WTC11 (cell line): ENCODE measurements at regions not wholly inside any gene's neighbourhood (a gene's known extent, or its start where the extent isn't known, plus 50 kb on each side); places are given as distances from the start of the nearest gene placed in this dataset.

ENCODE experiments used
- ATAC-seq: fragments of 200-7000 bp; cut with Tn5 transposase; 2 replicates; pipeline ENCODE4 v1.10.0; 2021; ENCODE audit warnings: mild to moderate bottlenecking, moderate library complexity
- CTCF ChIA-PET: fragments of 300-600 bp; sonication (Branson Sonifier 250); formaldehyde crosslinking; loops from one replicate; lab custom pipeline; 2021; ENCODE audit warnings: antibody characterized with exemption; lab: Charles Lee
- POLR2A ChIA-PET: fragments of 350-600 bp; sonication (Branson Sonifier 250); formaldehyde crosslinking; loops from one replicate; lab custom pipeline; 2021; ENCODE audit warnings: antibody characterized with exemption; lab: Charles Lee
- DNase-seq: peaks from one replicate; pipeline ENCODE4 v3.0.0; 2021; ENCODE audit warnings: low spot score
- H3K27ac Mint-ChIP-seq: 2 replicates; pipeline ENCODE4 v1.8.0; 2021; ENCODE audit warnings: mixed read lengths
- H3K27me3 Mint-ChIP-seq: 2 replicates; pipeline ENCODE4 v1.8.0; 2021; ENCODE audit warnings: low read depth, mild to moderate bottlenecking, moderate library complexity, mixed read lengths
- H3K36me3 Mint-ChIP-seq: 2 replicates; pipeline ENCODE4 v1.8.0; 2021; ENCODE audit warnings: mixed read lengths
- H3K4me1 Mint-ChIP-seq: 2 replicates; pipeline ENCODE4 v1.8.0; 2022; ENCODE audit warnings: mixed read lengths
- H3K4me3 Mint-ChIP-seq: 2 replicates; pipeline ENCODE4 v1.8.0; 2021; ENCODE audit warnings: mild to moderate bottlenecking, moderate library complexity, mixed read lengths
- H3K9me3 Mint-ChIP-seq: 2 replicates; pipeline ENCODE4 v1.8.0; 2021; ENCODE audit warnings: mixed read lengths
- CBFB ChIP-seq: sonication (generic); formaldehyde crosslinking; IDR thresholded peaks from 2 replicates; pipeline ENCODE4 v1.8.1; 2022; ENCODE audit warnings: mild to moderate bottlenecking, low read depth, missing genetic modification reagents
- GRHL2 ChIP-seq: fragments of 250-450 bp; sonication (Bioruptor Pico); IDR thresholded peaks from 2 replicates; pipeline ENCODE4 v1.8.0; 2022; ENCODE audit warnings: mild to moderate bottlenecking, moderate library complexity; ENCODE audit not compliant: insufficient replicate concordance, severe bottlenecking
- GTF2I ChIP-seq: fragments of 250-450 bp; sonication (Bioruptor Pico); conservative IDR thresholded peaks from 2 replicates; pipeline ENCODE4 v1.4.0; 2021; ENCODE audit warnings: mild to moderate bottlenecking
- KAT7 ChIP-seq: sonication (generic); formaldehyde crosslinking; IDR thresholded peaks from 2 replicates; pipeline ENCODE4 v1.8.1; 2023; ENCODE audit warnings: missing genetic modification reagents, mild to moderate bottlenecking, borderline replicate concordance
- NFYB ChIP-seq: sonication (generic); formaldehyde crosslinking; conservative IDR thresholded peaks from 2 replicates; pipeline ENCODE4 v1.8.0; 2022; ENCODE audit warnings: low read depth, missing genetic modification reagents
- OVOL2 ChIP-seq: fragments of 250-450 bp; sonication (Bioruptor Pico); IDR thresholded peaks from 2 replicates; pipeline ENCODE4 v1.9.0; 2021; ENCODE audit warnings: mild to moderate bottlenecking, borderline replicate concordance
- SMAD3 ChIP-seq: sonication (generic); formaldehyde crosslinking; IDR thresholded peaks from 2 replicates; pipeline ENCODE4 v1.8.0; 2022; ENCODE audit warnings: missing genetic modification reagents, mild to moderate bottlenecking, borderline replicate concordance
- SP1 ChIP-seq: sonication (generic); formaldehyde crosslinking; conservative IDR thresholded peaks from 2 replicates; pipeline ENCODE4 v1.8.1; 2022; ENCODE audit warnings: missing genetic modification reagents
- ZBTB21 ChIP-seq: sonication (generic); formaldehyde crosslinking; IDR thresholded peaks from 2 replicates; pipeline ENCODE4 v1.8.1; 2023; ENCODE audit warnings: mild to moderate bottlenecking, missing genetic modification reagents, borderline replicate concordance
- ZNF671 ChIP-seq: fragments of 250-450 bp; sonication (Bioruptor Pico); IDR thresholded peaks from 2 replicates; pipeline ENCODE4 v1.8.0; 2021; ENCODE audit warnings: mild to moderate bottlenecking
- TF ChIP-seq, protein P1 (sequence below): sonication (generic); formaldehyde crosslinking; IDR thresholded peaks from 2 replicates; pipeline ENCODE4 v1.8.1; 2022; ENCODE audit warnings: missing genetic modification reagents, borderline replicate concordance
- TF ChIP-seq, protein P2 (sequence below): sonication (generic); formaldehyde crosslinking; IDR thresholded peaks from 2 replicates; pipeline ENCODE4 v1.8.0; 2023; ENCODE audit warnings: missing genetic modification reagents
- TF ChIP-seq, protein P3 (sequence below): sonication (generic); formaldehyde crosslinking; IDR thresholded peaks from 2 replicates; pipeline ENCODE4 v1.8.1; 2023; ENCODE audit warnings: mild to moderate bottlenecking, moderate library complexity, missing genetic modification reagents
- TF ChIP-seq, protein P4 (sequence below): sonication (generic); formaldehyde crosslinking; IDR thresholded peaks from 2 replicates; pipeline ENCODE4 v1.8.1; 2023; ENCODE audit warnings: mild to moderate bottlenecking, missing genetic modification reagents, moderate library complexity
- TF ChIP-seq, protein P5 (sequence below): sonication (generic); formaldehyde crosslinking; conservative IDR thresholded peaks from 2 replicates; pipeline ENCODE4 v1.8.1; 2023; ENCODE audit warnings: mild to moderate bottlenecking, low read depth, missing genetic modification reagents, moderate library complexity
- TF ChIP-seq, protein P6 (sequence below): sonication (generic); formaldehyde crosslinking; IDR thresholded peaks from 2 replicates; pipeline ENCODE4 v1.8.0; 2022; ENCODE audit warnings: mild to moderate bottlenecking, missing genetic modification reagents

DNA sequence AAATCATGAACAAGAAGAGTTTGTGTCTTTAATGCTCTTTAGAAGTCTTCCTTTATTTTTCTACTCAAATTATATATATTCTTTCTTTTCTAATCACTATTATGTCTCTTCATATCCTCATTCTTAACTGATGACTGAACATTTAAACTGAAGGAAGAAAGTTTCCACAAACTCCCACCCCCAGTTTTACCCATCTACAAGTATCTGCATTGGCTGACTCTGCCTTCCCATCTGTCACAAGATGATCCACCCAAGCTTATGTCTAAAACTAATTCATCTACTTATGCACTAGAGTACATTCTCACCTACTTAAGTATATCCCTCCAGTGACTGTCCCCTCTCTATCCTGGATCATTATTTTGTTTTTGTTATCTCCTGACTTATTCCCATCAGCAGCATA is 344.5 kb downstream of the PRR16 start:
- TF ChIP-seq NFYB (CRISPR knock-in tag): no peak
- no peak for TF ChIP-seq OVOL2
- Mint-ChIP-seq H3K36me3 (no peaks in the 10 kb centered on the region), H3K4me3 (no peak overlapping the region), H3K9me3 (0 out of 2 replicates have a peak, but pooled peaks cover 3% of the 10 kb centered on the region), H3K4me1 (peaks cover 18% of the 10 kb centered on the region), H3K27me3 (no peaks in the 10 kb centered on the region; the same call in 1 of the 2 replicates), H3K27ac (no peak overlapping the region)
- ChIA-PET CTCF (interaction anchor here (2.8 kb wide), 1 partner anchor 9 kb away, joined by 20 read pairs; no protein-coding TSS in a partner anchor), POLR2A (interaction anchor here (0.9 kb wide), 1 partner anchor 9 kb away, joined by 3 read pairs; no protein-coding TSS in a partner anchor)
- DNase-seq: no peak
- no peak for ATAC-seq

DNA sequence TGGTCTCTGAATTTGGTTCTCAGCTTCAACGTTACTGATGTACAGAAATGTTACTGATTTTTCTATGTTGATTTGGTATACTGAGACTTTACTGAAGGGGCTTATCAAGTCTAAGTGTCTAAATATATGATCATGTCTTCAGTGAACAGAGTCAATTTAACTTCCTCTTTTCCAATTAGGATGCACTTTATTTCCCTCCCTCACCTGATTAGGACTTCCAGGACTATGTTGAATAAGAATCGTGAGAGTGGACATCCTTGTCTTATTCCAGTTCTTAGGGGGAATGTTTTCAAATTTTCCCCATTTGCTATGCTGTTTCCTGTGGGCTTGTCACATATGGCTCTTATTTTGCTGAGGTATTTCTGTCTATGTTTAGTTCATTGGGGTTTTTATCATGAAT is 349.5 kb downstream of the PRR16 start:
- no peaks in the 10 kb centered on the region; the same call in 1 of the 2 replicates for H3K27me3 Mint-ChIP-seq

More for the DNA sequence above, 349.5 kb downstream of the PRR16 start:
- ATAC-seq (no peak), DNase-seq (no peak)
- ChIA-PET CTCF (no interaction called here), POLR2A (interaction anchor here (0.6 kb wide), 1 partner anchor 749 kb away, joined by 3 read pairs; no protein-coding TSS in a partner anchor)
- H3K4me1 Mint-ChIP-seq: no peaks in the 10 kb centered on the region; the same call in 1 of the 2 replicates
- H3K9me3 Mint-ChIP-seq: peaks cover 10% of the 10 kb centered on the region
- no peak overlapping the region for H3K27ac Mint-ChIP-seq
- TF ChIP-seq CBFB (CRISPR knock-in tag) (no peak), ZBTB21 (CRISPR knock-in tag) (no peak), GTF2I (CRISPR knock-in tag) (no peak), GRHL2 (CRISPR knock-in tag) (no peak), SMAD3 (CRISPR knock-in tag) (no peak), KAT7 (CRISPR knock-in tag) (no peak), SP1 (CRISPR knock-in tag) (no peak), ZNF671 (CRISPR knock-in tag) (no peak)
- TF ChIP-seq, protein P1, sequence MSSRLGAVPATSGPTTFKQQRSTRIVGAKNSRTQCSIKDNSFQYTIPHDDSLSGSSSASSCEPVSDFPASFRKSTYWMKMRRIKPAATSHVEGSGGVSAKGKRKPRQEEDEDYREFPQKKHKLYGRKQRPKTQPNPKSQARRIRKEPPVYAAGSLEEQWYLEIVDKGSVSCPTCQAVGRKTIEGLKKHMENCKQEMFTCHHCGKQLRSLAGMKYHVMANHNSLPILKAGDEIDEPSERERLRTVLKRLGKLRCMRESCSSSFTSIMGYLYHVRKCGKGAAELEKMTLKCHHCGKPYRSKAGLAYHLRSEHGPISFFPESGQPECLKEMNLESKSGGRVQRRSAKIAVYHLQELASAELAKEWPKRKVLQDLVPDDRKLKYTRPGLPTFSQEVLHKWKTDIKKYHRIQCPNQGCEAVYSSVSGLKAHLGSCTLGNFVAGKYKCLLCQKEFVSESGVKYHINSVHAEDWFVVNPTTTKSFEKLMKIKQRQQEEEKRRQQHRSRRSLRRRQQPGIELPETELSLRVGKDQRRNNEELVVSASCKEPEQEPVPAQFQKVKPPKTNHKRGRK (CRISPR knock-in tag): no peak
- TF ChIP-seq, protein P2, sequence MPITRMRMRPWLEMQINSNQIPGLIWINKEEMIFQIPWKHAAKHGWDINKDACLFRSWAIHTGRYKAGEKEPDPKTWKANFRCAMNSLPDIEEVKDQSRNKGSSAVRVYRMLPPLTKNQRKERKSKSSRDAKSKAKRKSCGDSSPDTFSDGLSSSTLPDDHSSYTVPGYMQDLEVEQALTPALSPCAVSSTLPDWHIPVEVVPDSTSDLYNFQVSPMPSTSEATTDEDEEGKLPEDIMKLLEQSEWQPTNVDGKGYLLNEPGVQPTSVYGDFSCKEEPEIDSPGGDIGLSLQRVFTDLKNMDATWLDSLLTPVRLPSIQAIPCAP (CRISPR knock-in tag): no peak
- TF ChIP-seq, protein P3, sequence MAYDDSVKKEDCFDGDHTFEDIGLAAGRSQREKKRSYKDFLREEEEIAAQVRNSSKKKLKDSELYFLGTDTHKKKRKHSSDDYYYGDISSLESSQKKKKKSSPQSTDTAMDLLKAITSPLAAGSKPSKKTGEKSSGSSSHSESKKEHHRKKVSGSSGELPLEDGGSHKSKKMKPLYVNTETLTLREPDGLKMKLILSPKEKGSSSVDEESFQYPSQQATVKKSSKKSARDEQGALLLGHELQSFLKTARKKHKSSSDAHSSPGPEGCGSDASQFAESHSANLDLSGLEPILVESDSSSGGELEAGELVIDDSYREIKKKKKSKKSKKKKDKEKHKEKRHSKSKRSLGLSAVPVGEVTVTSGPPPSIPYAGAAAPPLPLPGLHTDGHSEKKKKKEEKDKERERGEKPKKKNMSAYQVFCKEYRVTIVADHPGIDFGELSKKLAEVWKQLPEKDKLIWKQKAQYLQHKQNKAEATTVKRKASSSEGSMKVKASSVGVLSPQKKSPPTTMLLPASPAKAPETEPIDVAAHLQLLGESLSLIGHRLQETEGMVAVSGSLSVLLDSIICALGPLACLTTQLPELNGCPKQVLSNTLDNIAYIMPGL (CRISPR knock-in tag): no peak
- TF ChIP-seq, protein P4, sequence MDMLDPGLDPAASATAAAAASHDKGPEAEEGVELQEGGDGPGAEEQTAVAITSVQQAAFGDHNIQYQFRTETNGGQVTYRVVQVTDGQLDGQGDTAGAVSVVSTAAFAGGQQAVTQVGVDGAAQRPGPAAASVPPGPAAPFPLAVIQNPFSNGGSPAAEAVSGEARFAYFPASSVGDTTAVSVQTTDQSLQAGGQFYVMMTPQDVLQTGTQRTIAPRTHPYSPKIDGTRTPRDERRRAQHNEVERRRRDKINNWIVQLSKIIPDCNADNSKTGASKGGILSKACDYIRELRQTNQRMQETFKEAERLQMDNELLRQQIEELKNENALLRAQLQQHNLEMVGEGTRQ (CRISPR knock-in tag): no peak
- TF ChIP-seq, protein P5, sequence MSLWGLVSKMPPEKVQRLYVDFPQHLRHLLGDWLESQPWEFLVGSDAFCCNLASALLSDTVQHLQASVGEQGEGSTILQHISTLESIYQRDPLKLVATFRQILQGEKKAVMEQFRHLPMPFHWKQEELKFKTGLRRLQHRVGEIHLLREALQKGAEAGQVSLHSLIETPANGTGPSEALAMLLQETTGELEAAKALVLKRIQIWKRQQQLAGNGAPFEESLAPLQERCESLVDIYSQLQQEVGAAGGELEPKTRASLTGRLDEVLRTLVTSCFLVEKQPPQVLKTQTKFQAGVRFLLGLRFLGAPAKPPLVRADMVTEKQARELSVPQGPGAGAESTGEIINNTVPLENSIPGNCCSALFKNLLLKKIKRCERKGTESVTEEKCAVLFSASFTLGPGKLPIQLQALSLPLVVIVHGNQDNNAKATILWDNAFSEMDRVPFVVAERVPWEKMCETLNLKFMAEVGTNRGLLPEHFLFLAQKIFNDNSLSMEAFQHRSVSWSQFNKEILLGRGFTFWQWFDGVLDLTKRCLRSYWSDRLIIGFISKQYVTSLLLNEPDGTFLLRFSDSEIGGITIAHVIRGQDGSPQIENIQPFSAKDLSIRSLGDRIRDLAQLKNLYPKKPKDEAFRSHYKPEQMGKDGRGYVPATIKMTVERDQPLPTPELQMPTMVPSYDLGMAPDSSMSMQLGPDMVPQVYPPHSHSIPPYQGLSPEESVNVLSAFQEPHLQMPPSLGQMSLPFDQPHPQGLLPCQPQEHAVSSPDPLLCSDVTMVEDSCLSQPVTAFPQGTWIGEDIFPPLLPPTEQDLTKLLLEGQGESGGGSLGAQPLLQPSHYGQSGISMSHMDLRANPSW: no peak
- TF ChIP-seq, protein P6, sequence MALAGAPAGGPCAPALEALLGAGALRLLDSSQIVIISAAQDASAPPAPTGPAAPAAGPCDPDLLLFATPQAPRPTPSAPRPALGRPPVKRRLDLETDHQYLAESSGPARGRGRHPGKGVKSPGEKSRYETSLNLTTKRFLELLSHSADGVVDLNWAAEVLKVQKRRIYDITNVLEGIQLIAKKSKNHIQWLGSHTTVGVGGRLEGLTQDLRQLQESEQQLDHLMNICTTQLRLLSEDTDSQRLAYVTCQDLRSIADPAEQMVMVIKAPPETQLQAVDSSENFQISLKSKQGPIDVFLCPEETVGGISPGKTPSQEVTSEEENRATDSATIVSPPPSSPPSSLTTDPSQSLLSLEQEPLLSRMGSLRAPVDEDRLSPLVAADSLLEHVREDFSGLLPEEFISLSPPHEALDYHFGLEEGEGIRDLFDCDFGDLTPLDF: no peak
- peaks cover 5% of the 10 kb centered on the region for H3K36me3 Mint-ChIP-seq
- no peak overlapping the region for H3K4me3 Mint-ChIP-seq
